ENCODE measurements at regions not wholly inside any gene's neighbourhood (a gene's known extent, or its start where the extent isn't known, plus 50 kb on each side); places are given as distances from the start of the nearest gene placed in this dataset.

DNA sequence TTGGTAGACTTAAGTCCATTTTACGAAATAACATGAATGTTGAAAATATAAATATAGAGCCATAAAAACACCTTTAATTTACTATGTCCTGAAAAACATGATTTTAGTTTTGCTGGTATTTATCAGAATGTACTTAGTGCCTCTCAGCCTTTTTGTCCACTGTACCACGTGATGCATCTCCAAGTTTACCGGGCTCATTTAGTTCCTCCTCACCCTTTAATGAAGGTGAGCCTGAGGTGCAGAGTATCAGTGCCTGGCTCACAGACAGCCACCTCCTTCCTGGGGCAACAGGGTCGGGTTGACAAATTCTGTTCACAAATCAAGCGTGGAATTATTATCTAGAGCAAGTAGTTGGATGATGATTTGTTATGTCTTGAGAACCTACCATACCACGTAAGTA lies 420.5 kb upstream of the MEIS1 start:
- TF ChIP-seq, protein P1, sequence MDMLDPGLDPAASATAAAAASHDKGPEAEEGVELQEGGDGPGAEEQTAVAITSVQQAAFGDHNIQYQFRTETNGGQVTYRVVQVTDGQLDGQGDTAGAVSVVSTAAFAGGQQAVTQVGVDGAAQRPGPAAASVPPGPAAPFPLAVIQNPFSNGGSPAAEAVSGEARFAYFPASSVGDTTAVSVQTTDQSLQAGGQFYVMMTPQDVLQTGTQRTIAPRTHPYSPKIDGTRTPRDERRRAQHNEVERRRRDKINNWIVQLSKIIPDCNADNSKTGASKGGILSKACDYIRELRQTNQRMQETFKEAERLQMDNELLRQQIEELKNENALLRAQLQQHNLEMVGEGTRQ (IDR thresholded peaks at IDR 0.05; ENCODE audit: borderline replicate concordance, low read depth, low read length): no peak
- TF ChIP-seq, protein P2, sequence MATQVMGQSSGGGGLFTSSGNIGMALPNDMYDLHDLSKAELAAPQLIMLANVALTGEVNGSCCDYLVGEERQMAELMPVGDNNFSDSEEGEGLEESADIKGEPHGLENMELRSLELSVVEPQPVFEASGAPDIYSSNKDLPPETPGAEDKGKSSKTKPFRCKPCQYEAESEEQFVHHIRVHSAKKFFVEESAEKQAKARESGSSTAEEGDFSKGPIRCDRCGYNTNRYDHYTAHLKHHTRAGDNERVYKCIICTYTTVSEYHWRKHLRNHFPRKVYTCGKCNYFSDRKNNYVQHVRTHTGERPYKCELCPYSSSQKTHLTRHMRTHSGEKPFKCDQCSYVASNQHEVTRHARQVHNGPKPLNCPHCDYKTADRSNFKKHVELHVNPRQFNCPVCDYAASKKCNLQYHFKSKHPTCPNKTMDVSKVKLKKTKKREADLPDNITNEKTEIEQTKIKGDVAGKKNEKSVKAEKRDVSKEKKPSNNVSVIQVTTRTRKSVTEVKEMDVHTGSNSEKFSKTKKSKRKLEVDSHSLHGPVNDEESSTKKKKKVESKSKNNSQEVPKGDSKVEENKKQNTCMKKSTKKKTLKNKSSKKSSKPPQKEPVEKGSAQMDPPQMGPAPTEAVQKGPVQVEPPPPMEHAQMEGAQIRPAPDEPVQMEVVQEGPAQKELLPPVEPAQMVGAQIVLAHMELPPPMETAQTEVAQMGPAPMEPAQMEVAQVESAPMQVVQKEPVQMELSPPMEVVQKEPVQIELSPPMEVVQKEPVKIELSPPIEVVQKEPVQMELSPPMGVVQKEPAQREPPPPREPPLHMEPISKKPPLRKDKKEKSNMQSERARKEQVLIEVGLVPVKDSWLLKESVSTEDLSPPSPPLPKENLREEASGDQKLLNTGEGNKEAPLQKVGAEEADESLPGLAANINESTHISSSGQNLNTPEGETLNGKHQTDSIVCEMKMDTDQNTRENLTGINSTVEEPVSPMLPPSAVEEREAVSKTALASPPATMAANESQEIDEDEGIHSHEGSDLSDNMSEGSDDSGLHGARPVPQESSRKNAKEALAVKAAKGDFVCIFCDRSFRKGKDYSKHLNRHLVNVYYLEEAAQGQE (IDR thresholded peaks at IDR 0.05; ENCODE audit: low read depth, low read length): no peak
- TF ChIP-seq GABPA (IDR thresholded peaks at IDR 0.05; ENCODE audit: low read depth) (no peak), JUND (IDR thresholded peaks at IDR 0.05) (no peak), CHD2 (IDR thresholded peaks at IDR 0.05; ENCODE audit: low read length, partially characterized antibody) (no peak), GATA2 (CRISPR knock-in tag; IDR thresholded peaks at IDR 0.05) (no peak), FOXM1 (IDR thresholded peaks at IDR 0.05; ENCODE audit: low read depth) (no peak), TEAD4 (IDR thresholded peaks at IDR 0.05; ENCODE audit: borderline replicate concordance, insufficient read depth) (no peak), ELF1 (IDR thresholded peaks at IDR 0.05) (no peak), YY1 (IDR thresholded peaks at IDR 0.05; ENCODE audit: low read depth) (no peak)
- TF ChIP-seq, protein P3, sequence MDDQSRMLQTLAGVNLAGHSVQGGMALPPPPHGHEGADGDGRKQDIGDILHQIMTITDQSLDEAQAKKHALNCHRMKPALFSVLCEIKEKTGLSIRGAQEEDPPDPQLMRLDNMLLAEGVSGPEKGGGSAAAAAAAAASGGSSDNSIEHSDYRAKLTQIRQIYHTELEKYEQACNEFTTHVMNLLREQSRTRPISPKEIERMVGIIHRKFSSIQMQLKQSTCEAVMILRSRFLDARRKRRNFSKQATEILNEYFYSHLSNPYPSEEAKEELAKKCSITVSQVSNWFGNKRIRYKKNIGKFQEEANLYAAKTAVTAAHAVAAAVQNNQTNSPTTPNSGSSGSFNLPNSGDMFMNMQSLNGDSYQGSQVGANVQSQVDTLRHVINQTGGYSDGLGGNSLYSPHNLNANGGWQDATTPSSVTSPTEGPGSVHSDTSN (IDR thresholded peaks at IDR 0.05): no peak
- TF ChIP-seq, protein P4, sequence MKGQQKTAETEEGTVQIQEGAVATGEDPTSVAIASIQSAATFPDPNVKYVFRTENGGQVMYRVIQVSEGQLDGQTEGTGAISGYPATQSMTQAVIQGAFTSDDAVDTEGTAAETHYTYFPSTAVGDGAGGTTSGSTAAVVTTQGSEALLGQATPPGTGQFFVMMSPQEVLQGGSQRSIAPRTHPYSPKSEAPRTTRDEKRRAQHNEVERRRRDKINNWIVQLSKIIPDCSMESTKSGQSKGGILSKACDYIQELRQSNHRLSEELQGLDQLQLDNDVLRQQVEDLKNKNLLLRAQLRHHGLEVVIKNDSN (IDR thresholded peaks at IDR 0.05; ENCODE audit: borderline replicate concordance, low read depth): no peak
- Histone ChIP-seq H3K9me2 (no peaks in the 10 kb centered on the region), H3K27ac (ENCODE audit: low read depth in 2 of 2, low read length in 1 of 2) (no peak overlapping the region), H3K36me3 (replicated peaks in 1 of 2; ENCODE audit: control insufficient read depth in 1 of 2, insufficient read depth in 2 of 2, low read length in 1 of 2) (no peaks in the 10 kb centered on the region), H3K9ac (no peak overlapping the region), H3F3A (replicated peaks; ENCODE audit: insufficient read depth) (no peaks in the 10 kb centered on the region), H2AFZ (ENCODE audit: low read depth) (no peak overlapping the region), H3K27me3 (ENCODE audit: insufficient read depth) (no peaks in the 10 kb centered on the region), H3K9me3 (no peaks in the 10 kb centered on the region), H3K4me2 (no peak overlapping the region), H3K4me1 (ENCODE audit: control insufficient read depth in 1 of 2, insufficient read depth in 2 of 2, low read depth in 1 of 2, low read length in 1 of 2) (no peaks in the 10 kb centered on the region; a peak in 1 of 4 replicates), H3K4me3 (ENCODE audit: low read depth in 2 of 2, low read length in 1 of 2) (no peak overlapping the region), H3K79me2 (ENCODE audit: insufficient read depth) (no peaks in the 10 kb centered on the region), H4K20me1 (ENCODE audit: insufficient read depth) (no peaks in the 10 kb centered on the region)
- 41% methylated on average over 6 of the region's 6 CpGs for WGBS (ENCODE audit: low lambda C conversion rate)
- ChIA-PET CTCF (interaction anchor here (0.9 to 2.2 kb wide), 4 partner anchors 8 to 23 kb away, joined by 3 to 7 read pairs (median 4); no protein-coding TSS in a partner anchor), POLR2A (no interaction called here)
- DNase-seq: no peak

DNA sequence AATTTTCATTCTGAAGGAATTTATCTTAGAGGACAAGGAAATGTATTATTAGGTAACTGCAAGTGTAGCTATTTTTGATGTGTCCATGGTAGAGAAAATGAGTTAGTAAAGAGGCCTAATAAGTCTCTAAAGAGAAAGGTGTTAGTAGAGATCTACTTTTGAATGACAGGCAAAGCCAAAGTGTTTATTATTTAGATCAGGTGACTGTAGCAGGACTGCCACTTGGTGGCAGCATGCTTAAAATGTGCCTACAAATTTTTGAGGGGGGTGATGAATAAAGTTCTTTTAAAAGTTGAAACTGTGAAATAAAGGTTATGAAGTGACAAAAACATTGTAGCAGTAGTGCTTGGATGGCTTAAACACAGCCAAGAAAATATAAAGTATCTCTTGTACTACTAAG lies 421.5 kb upstream of the MEIS1 start:
- CTCF ChIA-PET: interaction anchor here (0.7 to 2.2 kb wide), 6 partner anchors 11 to 1457 kb away, joined by 3 to 7 read pairs (median 3); no protein-coding TSS in a partner anchor
- H3K9ac ChIP-seq: no peak overlapping the region

More for the DNA sequence above, 421.5 kb upstream of the MEIS1 start:
- Histone ChIP-seq H3K36me3 (replicated peaks in 1 of 2; ENCODE audit: control insufficient read depth in 1 of 2, insufficient read depth in 2 of 2, low read length in 1 of 2) (no peaks in the 10 kb centered on the region), H3K4me2 (no peak overlapping the region), H3K9me2 (no peaks in the 10 kb centered on the region), H3K4me3 (ENCODE audit: low read depth in 2 of 2, low read length in 1 of 2) (no peak overlapping the region), H3K79me2 (ENCODE audit: insufficient read depth) (no peaks in the 10 kb centered on the region), H3K27ac (ENCODE audit: low read depth in 2 of 2, low read length in 1 of 2) (no peak overlapping the region), H3F3A (replicated peaks; ENCODE audit: insufficient read depth) (no peaks in the 10 kb centered on the region), H4K20me1 (ENCODE audit: insufficient read depth) (no peaks in the 10 kb centered on the region), H3K27me3 (ENCODE audit: insufficient read depth) (no peaks in the 10 kb centered on the region), H3K4me1 (ENCODE audit: control insufficient read depth in 1 of 2, insufficient read depth in 2 of 2, low read depth in 1 of 2, low read length in 1 of 2) (no peaks in the 10 kb centered on the region; a peak in 1 of 4 replicates), H3K9me3 (no peaks in the 10 kb centered on the region), H2AFZ (ENCODE audit: low read depth) (no peak overlapping the region)
- DNase-seq: no peak
- TF ChIP-seq SMC3 (IDR thresholded peaks at IDR 0.05; ENCODE audit: low read depth, low read length) (peak; percentile 15; the same call in 1 of the 2 replicates), RAD21 (IDR thresholded peaks at IDR 0.05; ENCODE audit: low read length) (peak; percentile 42), FOXJ3 (CRISPR knock-in tag; IDR thresholded peaks at IDR 0.05) (no peak), NFIC (IDR thresholded peaks at IDR 0.05; ENCODE audit: borderline replicate concordance) (no peak), FOXM1 (IDR thresholded peaks at IDR 0.05; ENCODE audit: low read depth) (no peak)
- TF ChIP-seq, protein P5, sequence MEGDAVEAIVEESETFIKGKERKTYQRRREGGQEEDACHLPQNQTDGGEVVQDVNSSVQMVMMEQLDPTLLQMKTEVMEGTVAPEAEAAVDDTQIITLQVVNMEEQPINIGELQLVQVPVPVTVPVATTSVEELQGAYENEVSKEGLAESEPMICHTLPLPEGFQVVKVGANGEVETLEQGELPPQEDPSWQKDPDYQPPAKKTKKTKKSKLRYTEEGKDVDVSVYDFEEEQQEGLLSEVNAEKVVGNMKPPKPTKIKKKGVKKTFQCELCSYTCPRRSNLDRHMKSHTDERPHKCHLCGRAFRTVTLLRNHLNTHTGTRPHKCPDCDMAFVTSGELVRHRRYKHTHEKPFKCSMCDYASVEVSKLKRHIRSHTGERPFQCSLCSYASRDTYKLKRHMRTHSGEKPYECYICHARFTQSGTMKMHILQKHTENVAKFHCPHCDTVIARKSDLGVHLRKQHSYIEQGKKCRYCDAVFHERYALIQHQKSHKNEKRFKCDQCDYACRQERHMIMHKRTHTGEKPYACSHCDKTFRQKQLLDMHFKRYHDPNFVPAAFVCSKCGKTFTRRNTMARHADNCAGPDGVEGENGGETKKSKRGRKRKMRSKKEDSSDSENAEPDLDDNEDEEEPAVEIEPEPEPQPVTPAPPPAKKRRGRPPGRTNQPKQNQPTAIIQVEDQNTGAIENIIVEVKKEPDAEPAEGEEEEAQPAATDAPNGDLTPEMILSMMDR (IDR thresholded peaks at IDR 0.05): peak; percentile 37; the same call in 1 of the 2 replicates
- POLR2A ChIA-PET: no interaction called here
